Endothelial cell of umbilical vein (primary cell): ENCODE measurements at regions not wholly inside any gene's neighbourhood (a gene's known extent, or its start where the extent isn't known, plus 50 kb on each side); places are given as distances from the start of the nearest gene placed in this dataset.

ENCODE experiments used
- EZH2 ChIP-seq: IDR thresholded peaks from 2 replicates; pipeline ENCODE4 v1.6.1; 2012; ENCODE audit warnings: borderline replicate concordance, low read depth, mild to moderate bottlenecking, moderate library complexity, low read length, inconsistent platforms; ENCODE audit not compliant: severe bottlenecking
- FOS ChIP-seq: IDR thresholded peaks from 2 replicates; pipeline ENCODE4 v1.6.1; 2011; ENCODE audit warnings: mild to moderate bottlenecking, low read length, moderate library complexity, borderline replicate concordance; ENCODE audit not compliant: insufficient read depth
- POLR2A ChIP-seq: IDR thresholded peaks from 2 replicates; pipeline ENCODE4 v1.6.1; 2012; ENCODE audit warnings: low read depth, mild to moderate bottlenecking, control low read depth, low read length
- POLR2AphosphoS5 ChIP-seq: IDR thresholded peaks from 2 replicates; pipeline ENCODE4 v1.6.1; 2012; ENCODE audit warnings: low read depth, mild to moderate bottlenecking, control low read depth, low read length, moderate library complexity; ENCODE audit not compliant: insufficient read depth
- TF ChIP-seq, protein P1 (sequence below), 2 donors: IDR thresholded peaks; 1 replicate in 1 of 2; 2 replicates in 1 of 2; pipeline ENCODE4 v1.5.1; 2011; ENCODE audit warnings: low read length in 2 of 2, mild to moderate bottlenecking in 2 of 2, moderate library complexity in 2 of 2, control low read depth in 1 of 2, inconsistent platforms in 1 of 2, low read depth in 1 of 2; ENCODE audit not compliant: insufficient read depth in 1 of 2; ENCODE audit errors: extremely low read depth in 1 of 2
- TF ChIP-seq, protein P2 (sequence below): IDR thresholded peaks from 2 replicates; pipeline ENCODE4 v1.6.1; 2011; ENCODE audit not compliant: insufficient read depth, insufficient read length

DNA sequence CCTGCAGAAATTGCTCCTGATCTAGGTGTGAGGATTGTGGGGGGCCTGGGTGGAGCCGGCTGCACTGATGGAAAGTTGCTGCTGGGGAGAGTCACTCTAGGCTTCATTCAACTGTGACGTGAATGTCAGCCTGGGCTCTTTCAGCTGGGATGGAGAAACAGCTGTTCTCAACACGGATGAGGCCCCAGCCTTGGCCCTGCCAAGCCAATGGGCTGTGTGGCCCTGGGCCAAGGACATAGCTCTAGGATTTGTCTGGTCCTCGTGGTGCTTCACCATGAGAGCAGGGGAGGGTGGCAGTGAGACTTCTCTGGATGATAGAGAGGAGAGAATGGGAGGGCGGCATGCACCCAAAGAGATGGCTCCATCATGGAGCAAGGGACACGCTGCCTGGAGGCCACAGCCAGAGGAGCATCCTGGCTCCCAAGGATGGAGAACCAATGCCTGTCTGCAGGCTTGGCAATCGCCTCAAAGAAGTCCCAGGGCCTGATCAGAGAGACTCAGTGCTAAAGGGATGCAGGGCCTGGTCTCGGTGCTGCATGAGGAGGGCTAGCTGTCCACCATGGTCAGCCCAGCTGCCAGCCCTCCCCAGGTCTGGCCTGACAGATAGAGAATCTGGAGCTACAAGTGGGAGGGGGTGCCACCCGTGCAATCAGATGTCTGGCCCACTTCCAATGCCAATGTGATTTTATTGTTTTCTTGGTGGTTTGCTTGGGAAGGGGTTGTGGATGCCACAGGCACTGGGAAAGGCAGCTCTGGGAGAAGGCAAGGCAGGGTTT, 141.0 kb downstream of the GADD45G start:
- no peak for TF ChIP-seq FOS
- no peak for TF ChIP-seq POLR2A
- TF ChIP-seq EZH2: no peak
- TF ChIP-seq, protein P1, sequence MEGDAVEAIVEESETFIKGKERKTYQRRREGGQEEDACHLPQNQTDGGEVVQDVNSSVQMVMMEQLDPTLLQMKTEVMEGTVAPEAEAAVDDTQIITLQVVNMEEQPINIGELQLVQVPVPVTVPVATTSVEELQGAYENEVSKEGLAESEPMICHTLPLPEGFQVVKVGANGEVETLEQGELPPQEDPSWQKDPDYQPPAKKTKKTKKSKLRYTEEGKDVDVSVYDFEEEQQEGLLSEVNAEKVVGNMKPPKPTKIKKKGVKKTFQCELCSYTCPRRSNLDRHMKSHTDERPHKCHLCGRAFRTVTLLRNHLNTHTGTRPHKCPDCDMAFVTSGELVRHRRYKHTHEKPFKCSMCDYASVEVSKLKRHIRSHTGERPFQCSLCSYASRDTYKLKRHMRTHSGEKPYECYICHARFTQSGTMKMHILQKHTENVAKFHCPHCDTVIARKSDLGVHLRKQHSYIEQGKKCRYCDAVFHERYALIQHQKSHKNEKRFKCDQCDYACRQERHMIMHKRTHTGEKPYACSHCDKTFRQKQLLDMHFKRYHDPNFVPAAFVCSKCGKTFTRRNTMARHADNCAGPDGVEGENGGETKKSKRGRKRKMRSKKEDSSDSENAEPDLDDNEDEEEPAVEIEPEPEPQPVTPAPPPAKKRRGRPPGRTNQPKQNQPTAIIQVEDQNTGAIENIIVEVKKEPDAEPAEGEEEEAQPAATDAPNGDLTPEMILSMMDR (IDR thresholded peaks at IDR 0.05; ENCODE audit: extremely low read depth in 1 of 2, insufficient read depth in 1 of 2, low read depth in 1 of 2, low read length in 2 of 2): no peak
- TF ChIP-seq POLR2AphosphoS5: no peak
- TF ChIP-seq, protein P2, sequence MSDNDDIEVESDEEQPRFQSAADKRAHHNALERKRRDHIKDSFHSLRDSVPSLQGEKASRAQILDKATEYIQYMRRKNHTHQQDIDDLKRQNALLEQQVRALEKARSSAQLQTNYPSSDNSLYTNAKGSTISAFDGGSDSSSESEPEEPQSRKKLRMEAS: no peak
